Epithelial cell of esophagus (primary cell): ENCODE measurements at regions not wholly inside any gene's neighbourhood (a gene's known extent, or its start where the extent isn't known, plus 50 kb on each side); places are given as distances from the start of the nearest gene placed in this dataset.

Experiments used
- DNase-seq: peaks from one replicate; pipeline ENCODE4 v3.0.0; 2010; ENCODE audit warnings: low read depth
- H3K4me3 ChIP-seq: 2 replicates; pipeline ENCODE4 v1.5.1; 2011; ENCODE audit warnings: mild to moderate bottlenecking, low read length, control low read depth
- CTCF ChIP-seq: IDR thresholded peaks from 2 replicates; pipeline ENCODE4 v1.5.1; 2011; ENCODE audit warnings: low read depth, mild to moderate bottlenecking, low read length, control low read depth, inconsistent platforms; ENCODE audit not compliant: insufficient read depth; ENCODE audit errors: missing control alignments

GRCh38 chr12:85639834-85640233 lies 196.4 kb downstream of the RASSF9 start:
- no peak for DNase-seq
- no peak for TF ChIP-seq CTCF
- H3K4me3 ChIP-seq, result no peak overlapping the region

DNA sequence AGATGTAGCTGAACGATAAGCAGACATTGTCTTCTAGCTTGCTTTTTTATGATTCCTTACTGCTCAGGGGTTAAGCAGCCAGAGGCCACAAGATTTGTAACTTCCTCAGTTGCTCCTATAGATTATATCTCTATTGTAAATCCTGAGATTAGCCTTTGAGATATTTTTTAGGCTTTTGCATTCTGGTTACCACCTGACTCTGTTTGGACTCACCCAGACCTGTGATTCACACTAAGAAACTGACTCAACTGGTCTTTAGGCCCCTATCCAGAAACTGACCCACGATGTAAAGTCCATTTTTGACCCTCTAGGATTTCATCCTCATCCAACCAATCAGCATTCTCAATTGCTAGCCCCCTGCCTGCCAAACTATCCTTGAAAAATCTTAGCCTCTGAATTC lies 194.4 kb downstream of the RASSF9 start:
- no peak for TF ChIP-seq CTCF
- DNase-seq, result no peak

DNA sequence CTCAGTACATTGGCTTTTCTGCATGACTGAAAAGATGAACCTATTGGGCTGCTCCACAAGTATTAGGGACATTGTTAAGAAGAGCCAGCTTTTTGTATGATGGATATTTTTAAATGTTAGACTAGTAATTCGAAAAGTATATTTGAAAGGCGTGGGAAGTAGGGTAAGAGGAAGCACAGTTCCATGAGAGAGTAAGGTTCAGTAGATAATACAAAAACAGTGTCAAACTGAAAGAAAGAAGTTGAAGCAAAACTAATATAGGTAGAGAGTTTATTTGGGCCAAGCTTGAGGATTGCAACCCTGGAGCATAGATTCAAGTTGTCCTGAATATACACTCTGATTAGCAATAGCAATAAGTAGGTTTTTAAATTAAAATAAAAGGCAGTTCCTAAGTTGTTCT lies 193.9 kb downstream of the RASSF9 start:
- no peak for DNase-seq
- TF ChIP-seq CTCF, result no peak
- no peak overlapping the region for H3K4me3 ChIP-seq

More for the DNA sequence above, 194.4 kb downstream of the RASSF9 start:
- no peak overlapping the region for H3K4me3 ChIP-seq

DNA sequence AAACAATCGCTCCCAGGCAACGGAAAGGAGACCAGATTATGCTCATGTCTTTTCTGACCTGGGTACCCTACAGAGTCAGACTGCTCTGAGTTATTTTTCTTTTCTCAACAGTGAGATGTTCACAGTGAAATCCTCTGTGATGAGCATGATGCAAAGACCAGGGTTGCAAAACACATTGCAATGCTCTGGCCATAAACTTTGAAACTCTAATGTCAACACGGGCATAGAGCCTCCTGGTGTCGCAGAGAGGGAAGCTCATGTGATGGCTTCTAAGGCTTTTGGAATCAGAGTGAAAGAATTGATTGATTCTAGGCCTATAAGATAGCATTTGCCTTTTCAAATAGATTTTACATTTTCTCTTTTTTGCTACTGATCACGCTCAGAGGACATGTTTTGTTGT lies 193.4 kb downstream of the RASSF9 start:
- DNase-seq, result peak; percentile 21
- H3K4me3 ChIP-seq, result no peak overlapping the region
- TF ChIP-seq CTCF, result peak; percentile 25

DNA sequence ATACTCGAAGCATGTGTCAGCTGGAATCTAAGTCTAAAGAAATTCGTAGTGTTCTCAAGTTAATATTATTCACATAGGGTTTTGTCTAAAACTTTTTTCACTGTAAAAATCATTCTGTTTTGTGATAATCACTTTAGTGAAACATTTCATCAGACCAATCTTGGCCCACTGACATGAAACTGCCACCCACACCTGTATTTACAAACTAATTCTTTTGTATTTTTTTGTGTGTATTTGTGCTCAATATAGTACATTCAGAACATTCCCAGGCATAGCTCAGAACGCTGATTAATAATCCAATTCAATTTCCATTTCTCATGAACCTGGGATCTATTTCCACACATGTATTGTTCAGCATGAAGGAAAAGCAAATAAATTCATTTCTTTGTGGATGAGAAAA lies 191.7 kb downstream of the RASSF9 start:
- no peak overlapping the region for H3K4me3 ChIP-seq
- DNase-seq, result no peak
- TF ChIP-seq CTCF, result no peak

GRCh38 chr12:85653731-85654455 lies 182.3 kb downstream of the RASSF9 start:
- TF ChIP-seq CTCF, result no peak
- H3K4me3 ChIP-seq, result no peak overlapping the region
- no peak for DNase-seq

DNA sequence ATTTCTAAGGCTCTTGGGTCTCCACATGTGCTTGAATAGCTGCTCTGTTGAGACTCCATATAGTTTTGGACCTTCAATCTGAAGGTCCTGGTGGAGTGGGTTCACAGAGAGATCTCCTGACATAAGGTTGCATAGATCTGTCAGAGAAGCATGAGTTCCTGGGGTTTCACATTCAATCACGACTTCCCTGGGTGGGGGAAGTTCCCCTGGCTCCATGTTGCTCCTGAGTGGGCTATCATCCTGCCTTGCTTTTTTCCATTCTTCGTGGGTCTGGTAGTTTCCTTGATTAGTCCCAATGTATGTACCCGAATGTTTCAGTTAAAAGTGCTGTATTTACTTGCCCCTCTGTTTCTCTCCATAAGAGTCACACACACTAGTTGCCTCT lies 181.8 kb downstream of the RASSF9 start:
- no peak for DNase-seq
- no peak for TF ChIP-seq CTCF
- no peak overlapping the region for H3K4me3 ChIP-seq
